Anterior cingulate cortex (tissue), 58 donors: ENCODE measurements at regions not wholly inside any gene's neighbourhood (a gene's known extent, or its start where the extent isn't known, plus 50 kb on each side); places are given as distances from the start of the nearest gene placed in this dataset.

Experiments
- DNase-seq, 58 donors: peaks; one replicate each; lab custom pipeline; 2025; lab: John Stamatoyannopoulos, UW

GRCh38 chr20:3354247-3354646, 53.2 kb downstream of the DNAAF9 start:
- no peak for DNase-seq

GRCh38 chr20:3353646-3354045, 53.8 kb downstream of the DNAAF9 start:
- no peak for DNase-seq

- DNase-seq = no peak
These were observed 55.3 kb downstream of the DNAAF9 start for GRCh38 chr20:3352202-3352601.

- DNase-seq = no peak
These were observed 57.0 kb downstream of the DNAAF9 start for GRCh38 chr20:3350422-3350821.

- peak in 1 of 58 donors; percentile 16 for DNase-seq
These were observed 57.7 kb downstream of the DNAAF9 start for GRCh38 chr20:3349786-3350185.

GRCh38 chr20:3342766-3343165, 64.7 kb downstream of the DNAAF9 start:
- no peak for DNase-seq

- peak in 24 of 58 donors; percentile 3 to 65 (median 24) for DNase-seq
These were observed 67.0 kb downstream of the DNAAF9 start for GRCh38 chr20:3340443-3340842.

- DNase-seq = no peak
These were observed 67.9 kb downstream of the DNAAF9 start for GRCh38 chr20:3339571-3339970.

GRCh38 chr20:3339076-3339475, 68.4 kb downstream of the DNAAF9 start:
- no peak for DNase-seq

- peak in 1 of 58 donors; percentile 72 for DNase-seq
These were observed 73.1 kb downstream of the DNAAF9 start for GRCh38 chr20:3334156-3334943.

- DNase-seq = peak in 5 of 58 donors; percentile 7 to 58 (median 18)
These were observed 77.3 kb downstream of the DNAAF9 start for GRCh38 chr20:3330046-3330741.

GRCh38 chr20:3328501-3328900, 79.0 kb downstream of the DNAAF9 start:
- DNase-seq = no peak

GRCh38 chr20:3326779-3327521, 80.5 kb downstream of the DNAAF9 start:
- no peak for DNase-seq

GRCh38 chr20:3325864-3326263, 81.6 kb downstream of the DNAAF9 start:
- no peak for DNase-seq

GRCh38 chr20:3323398-3323797, 84.1 kb downstream of the DNAAF9 start:
- no peak for DNase-seq

- DNase-seq = no peak
These were observed 79.4 kb upstream of the SLC4A11 start for GRCh38 chr20:3318226-3318884.

- DNase-seq = no peak
These were observed 77.1 kb upstream of the SLC4A11 start for GRCh38 chr20:3316136-3316535.

- DNase-seq = peak in 7 of 58 donors; percentile 15 to 45 (median 26)
These were observed 76.1 kb upstream of the SLC4A11 start for GRCh38 chr20:3315136-3315535.

GRCh38 chr20:3314391-3314790, 75.4 kb upstream of the SLC4A11 start:
- no peak for DNase-seq

GRCh38 chr20:3313683-3314065, 74.7 kb upstream of the SLC4A11 start:
- no peak for DNase-seq
